ENCODE measurements at regions not wholly inside any gene's neighbourhood (a gene's known extent, or its start where the extent isn't known, plus 50 kb on each side); places are given as distances from the start of the nearest gene placed in this dataset.
"Not testable (repeated sequence)": the region's sequence is repeated elsewhere in the genome, so short reads cannot be mapped to it uniquely, and the experiment has no call there.

GRCh38 chr16:29292952-29293471, 113.5 kb downstream of the NPIPB11 start:
- TF ChIP-seq, protein P1, sequence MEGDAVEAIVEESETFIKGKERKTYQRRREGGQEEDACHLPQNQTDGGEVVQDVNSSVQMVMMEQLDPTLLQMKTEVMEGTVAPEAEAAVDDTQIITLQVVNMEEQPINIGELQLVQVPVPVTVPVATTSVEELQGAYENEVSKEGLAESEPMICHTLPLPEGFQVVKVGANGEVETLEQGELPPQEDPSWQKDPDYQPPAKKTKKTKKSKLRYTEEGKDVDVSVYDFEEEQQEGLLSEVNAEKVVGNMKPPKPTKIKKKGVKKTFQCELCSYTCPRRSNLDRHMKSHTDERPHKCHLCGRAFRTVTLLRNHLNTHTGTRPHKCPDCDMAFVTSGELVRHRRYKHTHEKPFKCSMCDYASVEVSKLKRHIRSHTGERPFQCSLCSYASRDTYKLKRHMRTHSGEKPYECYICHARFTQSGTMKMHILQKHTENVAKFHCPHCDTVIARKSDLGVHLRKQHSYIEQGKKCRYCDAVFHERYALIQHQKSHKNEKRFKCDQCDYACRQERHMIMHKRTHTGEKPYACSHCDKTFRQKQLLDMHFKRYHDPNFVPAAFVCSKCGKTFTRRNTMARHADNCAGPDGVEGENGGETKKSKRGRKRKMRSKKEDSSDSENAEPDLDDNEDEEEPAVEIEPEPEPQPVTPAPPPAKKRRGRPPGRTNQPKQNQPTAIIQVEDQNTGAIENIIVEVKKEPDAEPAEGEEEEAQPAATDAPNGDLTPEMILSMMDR (IDR thresholded peaks at IDR 0.05), result not testable (repeated sequence)
- not testable (repeated sequence) for TF ChIP-seq POLR2A, POLR2AphosphoS5 (IDR thresholded peaks at IDR 0.05)

Data from breast epithelium (tissue), 3 donors.